Glutamatergic neuron (in vitro differentiated cells): ENCODE measurements at regions not wholly inside any gene's neighbourhood (a gene's known extent, or its start where the extent isn't known, plus 50 kb on each side); places are given as distances from the start of the nearest gene placed in this dataset.

Experiments
- DNase-seq: peaks from one replicate; pipeline ENCODE4 v3.0.0; 2022
- H3K27ac Mint-ChIP-seq: one replicate; pipeline ENCODE4 v1.8.0; 2020; ENCODE audit warnings: mild to moderate bottlenecking, mixed read lengths, inconsistent platforms; ENCODE audit not compliant: unreplicated experiment
- H3K27me3 Mint-ChIP-seq: one replicate; pipeline ENCODE4 v1.8.0; 2020; ENCODE audit warnings: mild to moderate bottlenecking, moderate library complexity, mixed read lengths, inconsistent platforms; ENCODE audit not compliant: unreplicated experiment
- H3K36me3 Mint-ChIP-seq: one replicate; pipeline ENCODE4 v1.8.0; 2020; ENCODE audit warnings: mild to moderate bottlenecking, mixed read lengths, inconsistent platforms; ENCODE audit not compliant: unreplicated experiment
- H3K4me1 Mint-ChIP-seq: one replicate; pipeline ENCODE4 v1.8.0; 2020; ENCODE audit warnings: mild to moderate bottlenecking, low read depth, mixed read lengths, inconsistent platforms; ENCODE audit not compliant: unreplicated experiment
- H3K4me3 Mint-ChIP-seq: one replicate; pipeline ENCODE4 v1.8.0; 2020; ENCODE audit warnings: mild to moderate bottlenecking, mixed read lengths, inconsistent platforms; ENCODE audit not compliant: unreplicated experiment
- H3K9me3 Mint-ChIP-seq: one replicate; pipeline ENCODE4 v1.8.0; 2020; ENCODE audit warnings: mild to moderate bottlenecking, moderate library complexity, mixed read lengths, inconsistent platforms; ENCODE audit not compliant: unreplicated experiment
- CTCF ChIP-seq: fragments of 200-600 bp; sonication (generic); IDR thresholded peaks from one replicate; pipeline ENCODE4 v1.5.0; 2021; ENCODE audit not compliant: partially characterized antibody, unreplicated experiment

GRCh38 chr12:125776212-125776611 is 711.0 kb downstream of the AACS start:
- H3K9me3 Mint-ChIP-seq, result peaks cover 2% of the 10 kb centered on the region

GRCh38 chr12:125786143-125786542 is 720.9 kb downstream of the AACS start:
- H3K4me1 Mint-ChIP-seq, result no peaks in the 10 kb centered on the region
- H3K9me3 Mint-ChIP-seq, result peaks cover 16% of the 10 kb centered on the region
- peaks cover 4% of the 10 kb centered on the region for H3K36me3 Mint-ChIP-seq
- no peak overlapping the region for H3K4me3 Mint-ChIP-seq
- TF ChIP-seq CTCF, result no peak
- no peaks in the 10 kb centered on the region for H3K27me3 Mint-ChIP-seq
- H3K27ac Mint-ChIP-seq, result no peak overlapping the region
- DNase-seq, result no peak

More at GRCh38 chr12:125776212-125776611, 711.0 kb downstream of the AACS start:
- H3K36me3 Mint-ChIP-seq, result no peaks in the 10 kb centered on the region
- DNase-seq, result no peak
- H3K27me3 Mint-ChIP-seq, result no peaks in the 10 kb centered on the region
- H3K27ac Mint-ChIP-seq, result no peak overlapping the region
- H3K4me1 Mint-ChIP-seq, result no peaks in the 10 kb centered on the region
- no peak for TF ChIP-seq CTCF
- no peak overlapping the region for H3K4me3 Mint-ChIP-seq

GRCh38 chr12:125794401-125794800 is 729.2 kb downstream of the AACS start:
- no peak for DNase-seq
- Mint-ChIP-seq H3K4me3 (no peak overlapping the region), H3K36me3 (no peaks in the 10 kb centered on the region), H3K27ac (no peak overlapping the region), H3K27me3 (no peaks in the 10 kb centered on the region), H3K9me3 (peaks cover 10% of the 10 kb centered on the region), H3K4me1 (no peaks in the 10 kb centered on the region)
- no peak for TF ChIP-seq CTCF

- peaks cover 4% of the 10 kb centered on the region for H3K9me3 Mint-ChIP-seq
- no peak overlapping the region for H3K4me3 Mint-ChIP-seq
- TF ChIP-seq CTCF, result no peak
- H3K27ac Mint-ChIP-seq, result no peak overlapping the region
- DNase-seq, result no peak
- H3K36me3 Mint-ChIP-seq, result no peaks in the 10 kb centered on the region
- no peaks in the 10 kb centered on the region for H3K27me3 Mint-ChIP-seq
- no peaks in the 10 kb centered on the region for H3K4me1 Mint-ChIP-seq
Observed at GRCh38 chr12:125797421-125798175, 732.4 kb downstream of the AACS start.

GRCh38 chr12:125804660-125805059 is 739.4 kb downstream of the AACS start:
- Mint-ChIP-seq H3K9me3 (peaks cover 5% of the 10 kb centered on the region), H3K4me1 (no peaks in the 10 kb centered on the region), H3K36me3 (peaks cover 5% of the 10 kb centered on the region), H3K27ac (no peak overlapping the region), H3K4me3 (no peak overlapping the region), H3K27me3 (no peaks in the 10 kb centered on the region)
- DNase-seq, result no peak
- TF ChIP-seq CTCF, result no peak
